Karpas-422 (cell line): ENCODE measurements at regions not wholly inside any gene's neighbourhood (a gene's known extent, or its start where the extent isn't known, plus 50 kb on each side); places are given as distances from the start of the nearest gene placed in this dataset.

Source experiments
- DNase-seq: peaks from one replicate; pipeline ENCODE4 v3.0.0-alpha.2; 2015
- H2AFZ ChIP-seq: fragments of 200-600 bp; sonication (generic); 2 replicates; pipeline ENCODE4 v1.6.1; 2014; ENCODE audit warnings: antibody characterized with exemption, low read length, mixed read lengths
- H3K27ac ChIP-seq: fragments of 200-600 bp; sonication (generic); 2 replicates; pipeline ENCODE4 v1.5.1; 2014; ENCODE audit warnings: mild to moderate bottlenecking, low read length, moderate library complexity
- H3K27me3 ChIP-seq: fragments of 200-600 bp; sonication (generic); 2 replicates; pipeline ENCODE4 v1.6.1; 2014; ENCODE audit warnings: low read length, mixed read lengths
- H3K36me3 ChIP-seq: fragments of 200-600 bp; sonication (generic); 2 replicates; pipeline ENCODE4 v1.6.1; 2014; ENCODE audit warnings: low read length, mixed read lengths; ENCODE audit not compliant: insufficient read depth
- H3K4me1 ChIP-seq: fragments of 200-600 bp; sonication (generic); 2 replicates; pipeline ENCODE4 v1.6.1; 2014; ENCODE audit warnings: mild to moderate bottlenecking, low read length, mixed read lengths
- H3K4me2 ChIP-seq: fragments of 200-600 bp; sonication (generic); 2 replicates; pipeline ENCODE4 v1.6.1; 2014; ENCODE audit warnings: low read length, low read depth, mild to moderate bottlenecking; ENCODE audit not compliant: poor library complexity, severe bottlenecking
- H3K4me3 ChIP-seq: fragments of 200-600 bp; sonication (generic); 2 replicates; pipeline ENCODE4 v1.5.1; 2014; ENCODE audit warnings: mild to moderate bottlenecking, antibody characterized with exemption, low read length, mixed read lengths
- H3K79me2 ChIP-seq: fragments of 200-600 bp; sonication (generic); 2 replicates; pipeline ENCODE4 v1.6.1; 2014; ENCODE audit warnings: mild to moderate bottlenecking, low read length, mixed read lengths
- H3K9ac ChIP-seq: fragments of 200-600 bp; sonication (generic); 2 replicates; pipeline ENCODE4 v1.6.0; 2014; ENCODE audit warnings: low read length
- H3K9me2 ChIP-seq: fragments of 200-600 bp; sonication (generic), shearing (Covaris generic); replicated peaks from 2 replicates; pipeline ENCODE4 v1.6.0; 2014; ENCODE audit warnings: mild to moderate bottlenecking, low read length, moderate library complexity; ENCODE audit not compliant: insufficient read depth
- H3K9me3 ChIP-seq: fragments of 300-700, 200-600 bp; sonication (generic); 2 replicates; pipeline ENCODE4 v1.6.1; 2014; ENCODE audit warnings: low read length, mixed read lengths
- H4K20me1 ChIP-seq: fragments of 200-600 bp; sonication (generic); 2 replicates; pipeline ENCODE4 v1.6.1; 2014; ENCODE audit warnings: mild to moderate bottlenecking, antibody characterized with exemption, low read length, low read depth; ENCODE audit not compliant: insufficient read depth

- H3K4me2 ChIP-seq, result no peak overlapping the region
- no peak overlapping the region for H2AFZ ChIP-seq
- no peak overlapping the region for H3K4me3 ChIP-seq
- H3K9me3 ChIP-seq, result no peaks in the 10 kb centered on the region
- H3K27me3 ChIP-seq, result peaks cover 3% of the 10 kb centered on the region; the same call in 1 of the 2 replicates
- no peaks in the 10 kb centered on the region for H3K9me2 ChIP-seq
- no peak for DNase-seq
- H3K79me2 ChIP-seq, result no peaks in the 10 kb centered on the region
- no peak overlapping the region for H3K9ac ChIP-seq
- H4K20me1 ChIP-seq, result no peaks in the 10 kb centered on the region
- H3K36me3 ChIP-seq, result no peaks in the 10 kb centered on the region
- no peak overlapping the region for H3K27ac ChIP-seq
- no peaks in the 10 kb centered on the region for H3K4me1 ChIP-seq
These were observed 166.5 kb upstream of the RORB start for GRCh38 chr9:74330487-74331214.

- Histone ChIP-seq H4K20me1 (no peaks in the 10 kb centered on the region), H3K27me3 (peaks cover 3% of the 10 kb centered on the region; the same call in 1 of the 2 replicates), H3K4me3 (no peak overlapping the region), H3K79me2 (no peaks in the 10 kb centered on the region), H3K9me3 (no peaks in the 10 kb centered on the region), H3K27ac (no peak overlapping the region), H3K9ac (no peak overlapping the region), H3K4me2 (no peak overlapping the region), H3K4me1 (no peaks in the 10 kb centered on the region), H3K9me2 (no peaks in the 10 kb centered on the region), H2AFZ (no peak overlapping the region), H3K36me3 (no peaks in the 10 kb centered on the region)
- no peak for DNase-seq
These were observed 165.5 kb upstream of the RORB start for GRCh38 chr9:74331607-74332006.

GRCh38 chr9:74333384-74334032 is 163.6 kb upstream of the RORB start:
- Histone ChIP-seq H2AFZ (no peak overlapping the region), H3K4me2 (no peak overlapping the region), H3K27me3 (peaks cover 3% of the 10 kb centered on the region; the same call in 1 of the 2 replicates), H3K9me2 (no peaks in the 10 kb centered on the region), H3K79me2 (no peaks in the 10 kb centered on the region), H4K20me1 (no peaks in the 10 kb centered on the region), H3K9me3 (no peaks in the 10 kb centered on the region), H3K4me3 (no peak overlapping the region), H3K36me3 (no peaks in the 10 kb centered on the region), H3K9ac (no peak overlapping the region), H3K4me1 (peaks cover 8% of the 10 kb centered on the region), H3K27ac (no peak overlapping the region)
- DNase-seq, result no peak

GRCh38 chr9:74334271-74334670 is 162.9 kb upstream of the RORB start:
- no peaks in the 10 kb centered on the region for H4K20me1 ChIP-seq
- no peak overlapping the region for H3K4me3 ChIP-seq
- DNase-seq, result no peak
- no peak overlapping the region for H3K27ac ChIP-seq
- no peaks in the 10 kb centered on the region for H3K36me3 ChIP-seq
- H3K4me1 ChIP-seq, result peaks cover 8% of the 10 kb centered on the region
- no peak overlapping the region for H2AFZ ChIP-seq
- H3K27me3 ChIP-seq, result peaks cover 3% of the 10 kb centered on the region; the same call in 1 of the 2 replicates
- H3K9me2 ChIP-seq, result no peaks in the 10 kb centered on the region
- no peaks in the 10 kb centered on the region for H3K9me3 ChIP-seq
- H3K79me2 ChIP-seq, result no peaks in the 10 kb centered on the region
- no peak overlapping the region for H3K9ac ChIP-seq
- H3K4me2 ChIP-seq, result no peak overlapping the region

GRCh38 chr9:74336161-74336560 is 161.0 kb upstream of the RORB start:
- Histone ChIP-seq H3K27me3 (peaks cover 3% of the 10 kb centered on the region; the same call in 1 of the 2 replicates), H3K79me2 (no peaks in the 10 kb centered on the region), H3K9me3 (no peaks in the 10 kb centered on the region), H3K4me1 (peaks cover 8% of the 10 kb centered on the region), H3K9me2 (0 out of 2 replicates have a peak, but pooled peaks cover 3% of the 10 kb centered on the region), H3K9ac (no peak overlapping the region), H3K4me2 (no peak overlapping the region), H2AFZ (no peak overlapping the region), H4K20me1 (no peaks in the 10 kb centered on the region), H3K36me3 (no peaks in the 10 kb centered on the region), H3K27ac (no peak overlapping the region), H3K4me3 (no peak overlapping the region)
- no peak for DNase-seq

- no peaks in the 10 kb centered on the region for H3K79me2 ChIP-seq
- no peak overlapping the region for H3K27ac ChIP-seq
- no peaks in the 10 kb centered on the region for H3K4me1 ChIP-seq
- H4K20me1 ChIP-seq, result no peaks in the 10 kb centered on the region
- no peak overlapping the region for H3K4me3 ChIP-seq
- no peak overlapping the region for H3K4me2 ChIP-seq
- H3K27me3 ChIP-seq, result no peaks in the 10 kb centered on the region; the same call in 1 of the 2 replicates
- no peaks in the 10 kb centered on the region for H3K9me2 ChIP-seq
- no peak overlapping the region for H2AFZ ChIP-seq
- no peaks in the 10 kb centered on the region for H3K36me3 ChIP-seq
- H3K9ac ChIP-seq, result no peak overlapping the region
- no peak for DNase-seq
- no peaks in the 10 kb centered on the region for H3K9me3 ChIP-seq
These were observed 148.4 kb upstream of the RORB start for GRCh38 chr9:74348777-74349176.

GRCh38 chr9:74355107-74355506 is 142.0 kb upstream of the RORB start:
- H3K79me2 ChIP-seq, result no peaks in the 10 kb centered on the region
- H3K9ac ChIP-seq, result no peak overlapping the region
- no peak overlapping the region for H2AFZ ChIP-seq
- no peaks in the 10 kb centered on the region for H3K9me3 ChIP-seq
- no peaks in the 10 kb centered on the region for H3K4me1 ChIP-seq
- no peaks in the 10 kb centered on the region for H3K9me2 ChIP-seq
- H3K36me3 ChIP-seq, result no peaks in the 10 kb centered on the region
- no peak overlapping the region for H3K4me3 ChIP-seq
- H3K4me2 ChIP-seq, result no peak overlapping the region
- no peaks in the 10 kb centered on the region for H4K20me1 ChIP-seq
- no peak for DNase-seq
- no peaks in the 10 kb centered on the region for H3K27me3 ChIP-seq
- H3K27ac ChIP-seq, result no peak overlapping the region

GRCh38 chr9:74357577-74357976 is 139.6 kb upstream of the RORB start:
- H3K9ac ChIP-seq, result no peak overlapping the region
- no peaks in the 10 kb centered on the region for H3K4me1 ChIP-seq
- no peaks in the 10 kb centered on the region for H3K9me2 ChIP-seq
- no peaks in the 10 kb centered on the region for H3K36me3 ChIP-seq
- no peak overlapping the region for H2AFZ ChIP-seq
- H3K4me3 ChIP-seq, result no peak overlapping the region
- no peak overlapping the region for H3K4me2 ChIP-seq
- H3K27ac ChIP-seq, result no peak overlapping the region
- H3K27me3 ChIP-seq, result no peaks in the 10 kb centered on the region
- H4K20me1 ChIP-seq, result no peaks in the 10 kb centered on the region
- no peaks in the 10 kb centered on the region for H3K9me3 ChIP-seq
- no peak for DNase-seq
- no peaks in the 10 kb centered on the region for H3K79me2 ChIP-seq
